NCI-H2227 (cell line): ENCODE measurements at regions not wholly inside any gene's neighbourhood (a gene's known extent, or its start where the extent isn't known, plus 50 kb on each side); places are given as distances from the start of the nearest gene placed in this dataset.
"Not testable (repeated sequence)": the region's sequence is repeated elsewhere in the genome, so short reads cannot be mapped to it uniquely, and the experiment has no call there.

Experiments
- DNase-seq: peaks from one replicate; lab custom pipeline; 2025; ENCODE audit not compliant: unreplicated experiment; lab: John Stamatoyannopoulos, UW

GRCh38 chr2:95763074-95763473, 171.3 kb downstream of the TRIM43 start:
- DNase-seq, result not testable (repeated sequence)

GRCh38 chr2:95764966-95765365, 173.2 kb downstream of the TRIM43 start:
- DNase-seq, result not testable (repeated sequence)

- not testable (repeated sequence) for DNase-seq
These were observed 174.4 kb downstream of the TRIM43 start for GRCh38 chr2:95765925-95766910.

DNA sequence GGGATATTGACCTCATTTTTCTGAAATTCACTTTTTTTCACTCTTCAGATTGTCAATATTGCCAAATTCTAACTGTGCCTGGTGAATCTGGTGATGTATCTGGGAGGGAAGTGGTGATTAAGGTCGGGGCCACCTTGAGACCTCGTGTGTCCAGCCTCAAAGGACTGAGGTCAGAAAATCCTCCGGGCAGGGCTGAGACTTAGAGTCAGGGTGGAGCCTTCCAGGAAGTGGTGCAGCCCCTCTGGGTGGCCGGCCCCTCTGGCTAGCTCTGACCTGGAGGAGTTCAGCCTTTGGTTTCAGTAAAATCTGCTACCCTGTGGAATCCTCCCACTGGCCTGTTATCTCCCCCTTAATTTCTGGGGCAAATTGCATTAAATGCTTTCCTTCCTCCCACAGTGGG, 175.7 kb downstream of the TRIM43 start:
- DNase-seq, result not testable (repeated sequence)

- not testable (repeated sequence) for DNase-seq
These were observed 176.1 kb downstream of the TRIM43 start for GRCh38 chr2:95767950-95768349.

DNA sequence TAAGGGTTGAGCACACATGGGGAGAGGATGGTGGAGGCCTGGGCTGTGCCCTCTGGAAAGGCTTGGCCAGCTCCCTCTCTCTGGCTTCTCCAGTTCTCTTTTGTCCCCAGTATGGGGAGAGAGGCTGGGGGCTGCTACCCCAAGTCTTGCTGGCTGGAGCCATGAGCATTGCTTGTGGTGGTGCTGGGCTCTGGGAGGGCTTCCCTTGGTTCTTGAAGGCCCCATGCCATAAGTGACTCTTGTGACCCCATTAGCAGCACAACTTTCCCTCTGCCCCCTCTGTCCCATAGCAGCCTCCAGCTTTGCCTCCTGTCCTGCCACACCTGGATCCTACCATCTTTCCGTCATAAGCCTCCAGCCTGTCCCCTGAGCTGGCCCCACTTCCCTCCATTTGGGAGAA, 177.5 kb downstream of the TRIM43 start:
- DNase-seq, result not testable (repeated sequence)

DNA sequence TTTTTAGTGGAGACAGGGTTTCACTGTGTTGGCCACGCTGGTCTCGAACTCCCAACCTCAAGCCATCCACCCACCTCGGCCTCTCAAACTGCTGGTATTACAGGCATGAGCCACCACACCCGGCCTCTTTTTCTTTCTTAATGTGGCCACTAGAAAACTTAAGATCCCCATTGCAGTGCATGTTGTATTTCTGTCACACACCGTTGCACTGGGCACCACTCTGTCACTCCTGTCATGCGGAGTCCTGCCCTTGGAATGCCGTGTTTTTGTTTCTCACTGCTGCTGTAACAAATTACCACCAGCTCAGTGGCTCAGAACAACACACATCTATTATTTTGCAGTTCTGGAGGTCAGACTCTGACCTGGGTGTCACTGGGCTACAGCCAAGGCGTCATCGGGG, 178.9 kb downstream of the TRIM43 start:
- DNase-seq, result not testable (repeated sequence)

- DNase-seq, result not testable (repeated sequence)
These were observed 182.8 kb downstream of the TRIM43 start for GRCh38 chr2:95774322-95775192.

- not testable (repeated sequence) for DNase-seq
These were observed 183.4 kb downstream of the TRIM43 start for GRCh38 chr2:95775193-95775531.
